Brain microvascular endothelial cell (primary cell): ENCODE measurements at regions not wholly inside any gene's neighbourhood (a gene's known extent, or its start where the extent isn't known, plus 50 kb on each side); places are given as distances from the start of the nearest gene placed in this dataset.
"Not testable (repeated sequence)": the region's sequence is repeated elsewhere in the genome, so short reads cannot be mapped to it uniquely, and the experiment has no call there.

Source experiments
- DNase-seq: peaks from one replicate; pipeline ENCODE4 v3.0.0-alpha.2; 2020
- H3K27ac ChIP-seq: fragments of 250-450 bp; sonication (Bioruptor Pico); 2 replicates; pipeline ENCODE4 v1.5.1; 2020; ENCODE audit warnings: mild to moderate bottlenecking, moderate library complexity
- H3K27me3 ChIP-seq: fragments of 250-450 bp; sonication (Bioruptor Pico); replicated peaks from 2 replicates; pipeline ENCODE4 v1.5.1; 2020; ENCODE audit warnings: mild to moderate bottlenecking
- H3K36me3 ChIP-seq: fragments of 250-450 bp; sonication (Bioruptor Pico); replicated peaks from 2 replicates; pipeline ENCODE4 v1.5.1; 2020; ENCODE audit warnings: mild to moderate bottlenecking
- H3K4me3 ChIP-seq: 2 replicates; pipeline ENCODE4 v1.5.1; 2011; ENCODE audit warnings: low read depth, mild to moderate bottlenecking, control low read depth, low read length, moderate library complexity
- CTCF ChIP-seq: IDR thresholded peaks from 2 replicates; pipeline ENCODE4 v1.5.1; 2011; ENCODE audit warnings: low read depth, mild to moderate bottlenecking, moderate library complexity, low read length, control low read depth, inconsistent platforms; ENCODE audit errors: missing control alignments
- in situ Hi-C: cut with HindIII; loops from 2 replicates; pipeline ENCODE4 v1.10.0; 2017; ENCODE audit warnings: low sequenced_read_pairs, low pct_ligation_motif_present

DNA sequence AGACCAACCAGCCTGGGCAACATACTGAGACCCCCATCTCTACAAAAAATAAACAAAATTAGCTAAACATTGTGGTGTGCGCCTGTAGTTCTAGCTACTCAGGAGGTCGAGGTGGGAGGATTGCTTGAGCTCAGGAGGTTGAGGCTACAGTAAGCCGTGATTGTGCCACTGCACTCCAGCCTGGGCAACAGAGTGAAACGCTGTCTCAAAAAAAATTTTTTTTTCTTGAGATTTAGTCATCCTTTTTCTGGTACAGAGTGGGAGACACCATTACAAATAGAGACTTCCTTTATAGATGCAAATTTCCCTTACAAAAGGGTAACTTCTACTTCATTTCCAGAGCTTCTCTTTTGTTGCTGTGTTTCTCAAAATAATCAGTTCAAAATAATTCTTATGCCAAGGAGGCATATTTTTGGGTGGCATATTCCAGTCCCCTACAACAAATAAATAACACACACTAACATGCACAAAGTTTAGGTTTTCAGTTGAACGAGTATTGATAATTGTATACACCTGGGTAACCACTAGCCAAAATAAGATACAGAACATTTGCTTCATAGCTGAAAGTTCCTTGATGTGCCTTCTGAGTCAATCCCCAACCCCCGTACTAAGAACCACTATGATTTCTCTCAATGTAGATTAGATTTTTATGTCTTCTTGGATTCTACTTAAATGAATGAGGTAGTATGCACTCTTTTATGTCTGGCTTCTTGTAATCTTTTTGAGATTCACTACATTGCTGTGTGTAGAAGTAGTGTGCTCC, 248.9 kb upstream of the PROK2 start:
- H3K27ac ChIP-seq = no peak overlapping the region
- no peak for TF ChIP-seq CTCF
- H3K27me3 ChIP-seq = no peaks in the 10 kb centered on the region
- in situ Hi-C loops = no loop called here
- DNase-seq = no peak
- no peak overlapping the region for H3K4me3 ChIP-seq
- no peaks in the 10 kb centered on the region for H3K36me3 ChIP-seq

- Histone ChIP-seq H3K27ac (no peak overlapping the region), H3K4me3 (no peak overlapping the region), H3K27me3 (no peaks in the 10 kb centered on the region), H3K36me3 (no peaks in the 10 kb centered on the region)
- DNase-seq = no peak
- in situ Hi-C loops = no loop called here
- TF ChIP-seq CTCF = no peak
Measured at GRCh38 chr3:72032441-72033135, 247.6 kb upstream of the PROK2 start.

DNA sequence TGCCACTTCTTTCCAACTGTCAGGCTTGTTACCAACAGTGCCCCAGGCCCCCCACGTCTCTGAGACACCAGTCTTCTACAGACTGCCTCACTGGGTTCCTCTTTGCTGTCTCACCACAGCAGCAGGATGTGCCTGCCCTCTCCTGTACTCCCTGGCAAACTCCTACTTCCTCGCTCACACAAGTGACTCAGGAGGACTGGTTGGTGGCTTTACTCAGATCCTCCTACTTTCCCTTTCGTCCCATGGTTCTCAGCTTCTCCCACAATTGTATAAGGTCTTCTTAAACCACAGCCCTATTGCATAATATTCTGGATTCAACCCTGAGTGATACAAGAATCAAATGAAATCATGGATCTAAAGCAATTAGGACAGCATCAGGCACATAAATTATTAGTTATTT, 246.6 kb upstream of the PROK2 start:
- TF ChIP-seq CTCF = peak; percentile 20
- Histone ChIP-seq H3K4me3 (no peak overlapping the region), H3K36me3 (no peaks in the 10 kb centered on the region), H3K27ac (no peak overlapping the region), H3K27me3 (no peaks in the 10 kb centered on the region)
- DNase-seq = peak; percentile 31
- in situ Hi-C loops = no loop called here

- H3K4me3 ChIP-seq, DNase-seq, H3K27ac ChIP-seq, H3K27me3 ChIP-seq, H3K36me3 ChIP-seq, in situ Hi-C loops: not testable (repeated sequence)
Measured at GRCh38 chr3:72030296-72030695, 245.3 kb upstream of the PROK2 start.

- H3K4me3 ChIP-seq, H3K27me3 ChIP-seq, in situ Hi-C loops, H3K27ac ChIP-seq, H3K36me3 ChIP-seq: not testable (repeated sequence)
- peak; percentile 45 for DNase-seq
Measured at GRCh38 chr3:72028726-72029125, 243.8 kb upstream of the PROK2 start.

GRCh38 chr3:72028307-72028706, 243.4 kb upstream of the PROK2 start:
- DNase-seq = not testable (repeated sequence)

DNA sequence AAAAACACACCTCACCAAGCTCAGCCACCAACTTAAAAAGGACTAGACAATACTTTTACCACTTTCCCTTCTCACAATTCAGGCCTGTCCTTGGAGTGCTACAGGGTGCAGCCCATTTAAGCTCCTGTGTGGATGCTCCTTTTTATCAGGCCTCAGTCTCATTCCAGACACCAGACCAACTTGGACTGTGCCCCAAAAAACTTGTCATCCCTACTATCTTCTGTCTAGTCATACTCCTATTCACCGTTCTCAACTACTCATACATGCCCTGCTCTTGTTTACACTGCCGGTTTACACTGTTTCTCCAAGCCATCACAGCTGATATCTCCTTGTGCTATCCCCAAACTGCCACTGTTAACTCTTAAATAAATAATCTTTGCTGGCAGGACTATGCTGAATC, 242.8 kb upstream of the PROK2 start:
- DNase-seq, H3K27me3 ChIP-seq, H3K4me3 ChIP-seq, in situ Hi-C loops, H3K27ac ChIP-seq, H3K36me3 ChIP-seq: not testable (repeated sequence)

More at GRCh38 chr3:72028307-72028706, 243.4 kb upstream of the PROK2 start:
- in situ Hi-C loops, H3K27me3 ChIP-seq, H3K27ac ChIP-seq, H3K4me3 ChIP-seq, H3K36me3 ChIP-seq: not testable (repeated sequence)

DNA sequence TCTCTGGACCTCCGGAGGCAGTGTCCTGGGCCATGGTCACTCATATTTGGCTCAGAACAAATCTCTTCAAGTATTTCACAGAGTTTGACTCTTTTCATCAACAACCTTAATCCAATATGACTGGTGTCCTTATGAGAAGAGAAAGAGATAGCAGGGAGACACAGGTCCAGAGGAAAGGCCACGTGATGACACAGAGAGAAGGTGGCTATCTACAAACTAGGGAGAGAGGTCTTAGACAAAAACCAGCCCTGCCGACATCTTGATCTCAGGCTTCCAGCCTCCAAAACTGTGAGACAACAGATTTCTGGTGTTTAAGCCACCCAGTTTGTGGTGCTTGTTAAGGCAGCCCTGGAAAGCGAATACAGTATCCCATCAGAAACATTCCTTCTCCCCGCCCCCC, 237.1 kb upstream of the PROK2 start:
- H3K4me3 ChIP-seq = no peak overlapping the region
- no peaks in the 10 kb centered on the region for H3K27me3 ChIP-seq
- no peak for DNase-seq
- H3K36me3 ChIP-seq = no peaks in the 10 kb centered on the region
- no peak overlapping the region for H3K27ac ChIP-seq
- in situ Hi-C loops = no loop called here
- no peak for TF ChIP-seq CTCF
